ENCODE measurements at regions not wholly inside any gene's neighbourhood (a gene's known extent, or its start where the extent isn't known, plus 50 kb on each side); places are given as distances from the start of the nearest gene placed in this dataset.
"Not testable (repeated sequence)": the region's sequence is repeated elsewhere in the genome, so short reads cannot be mapped to it uniquely, and the experiment has no call there.

GRCh38 chr7:96915029-96915428 lies 90.3 kb upstream of the DLX6 start:
- Mint-ChIP-seq H3K4me1 (ENCODE audit: low read depth) (no peaks in the 10 kb centered on the region), H3K9me3 (no peaks in the 10 kb centered on the region)
- ATAC-seq (replicated peaks in 1 of 2) = no peak

DNA sequence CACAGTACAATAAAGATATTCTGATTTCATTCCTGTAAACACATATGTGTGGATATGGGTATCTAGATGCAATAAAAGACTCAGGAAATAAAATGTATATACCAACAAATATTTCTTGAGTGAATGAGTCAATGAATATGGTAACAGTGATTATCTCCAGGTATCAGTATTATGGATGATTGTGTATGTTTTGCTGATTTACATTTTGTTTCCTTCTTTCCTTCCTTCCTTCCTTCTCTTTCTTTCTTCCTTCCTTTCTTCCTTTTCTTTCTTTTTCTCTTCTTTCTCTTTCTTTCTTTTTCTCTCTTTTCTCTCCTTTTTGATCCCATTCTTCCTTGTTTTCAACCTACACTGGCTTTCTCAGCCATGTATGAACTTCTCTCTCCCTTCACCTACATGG lies 85.3 kb upstream of the DLX6 start:
- Mint-ChIP-seq H3K36me3 (ENCODE audit: insufficient read depth in 2 of 2) (no peaks in the 10 kb centered on the region), H3K4me1 (ENCODE audit: low read depth) (no peaks in the 10 kb centered on the region), H3K4me3 (no peak overlapping the region), H3K27me3 (ENCODE audit: low read depth) (peaks cover 30% of the 10 kb centered on the region), H3K27ac (no peak overlapping the region), H3K9me3 (no peaks in the 10 kb centered on the region)
- ATAC-seq (replicated peaks in 1 of 2) = no peak
- DNase-seq = no peak

More at GRCh38 chr7:96915029-96915428, 90.3 kb upstream of the DLX6 start:
- DNase-seq = no peak
- Mint-ChIP-seq H3K27ac (no peak overlapping the region), H3K27me3 (ENCODE audit: low read depth) (peaks cover 28% of the 10 kb centered on the region), H3K4me3 (no peak overlapping the region), H3K36me3 (ENCODE audit: insufficient read depth in 2 of 2) (no peaks in the 10 kb centered on the region)

DNA sequence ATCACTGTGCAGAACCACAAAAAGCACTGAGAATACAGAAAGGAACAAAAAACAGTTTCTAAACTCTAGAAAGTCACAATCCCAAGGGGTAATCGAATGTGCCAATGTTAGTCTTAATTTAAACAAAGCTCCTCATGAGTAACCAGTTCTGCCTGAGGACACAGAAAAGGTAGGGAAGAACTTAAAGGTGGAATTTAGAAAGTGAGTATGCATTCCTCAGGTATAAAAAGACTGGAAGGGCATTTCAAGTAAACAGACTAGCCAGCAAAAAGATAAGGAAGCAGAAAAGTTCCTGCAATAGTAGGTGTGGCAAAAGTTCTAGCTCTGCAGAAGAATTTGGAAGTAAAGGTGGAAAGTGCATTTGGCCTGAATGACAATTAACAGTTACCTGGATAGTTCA lies 84.6 kb upstream of the DLX6 start:
- Mint-ChIP-seq H3K27me3 (ENCODE audit: low read depth) (peaks cover 30% of the 10 kb centered on the region), H3K4me1 (ENCODE audit: low read depth) (no peaks in the 10 kb centered on the region), H3K36me3 (ENCODE audit: insufficient read depth in 2 of 2) (no peaks in the 10 kb centered on the region), H3K27ac (no peak overlapping the region), H3K9me3 (no peaks in the 10 kb centered on the region), H3K4me3 (no peak overlapping the region)
- DNase-seq (no peak), ATAC-seq (replicated peaks in 1 of 2) (no peak)

GRCh38 chr7:96921231-96921630 lies 84.1 kb upstream of the DLX6 start:
- Mint-ChIP-seq H3K4me1 (ENCODE audit: low read depth) (no peaks in the 10 kb centered on the region), H3K9me3 (no peaks in the 10 kb centered on the region), H3K4me3 (no peak overlapping the region), H3K27ac (no peak overlapping the region), H3K36me3 (ENCODE audit: insufficient read depth in 2 of 2) (no peaks in the 10 kb centered on the region), H3K27me3 (ENCODE audit: low read depth) (peaks cover 30% of the 10 kb centered on the region)
- ATAC-seq (replicated peaks in 1 of 2) = no peak
- no peak for DNase-seq

- Mint-ChIP-seq H3K27ac (no peak overlapping the region), H3K36me3 (ENCODE audit: insufficient read depth in 2 of 2) (no peaks in the 10 kb centered on the region), H3K4me1 (ENCODE audit: low read depth) (no peaks in the 10 kb centered on the region), H3K9me3 (no peaks in the 10 kb centered on the region), H3K4me3 (no peak overlapping the region), H3K27me3 (ENCODE audit: low read depth) (peaks cover 30% of the 10 kb centered on the region)
- DNase-seq (no peak), ATAC-seq (replicated peaks in 1 of 2) (no peak)
Measured at GRCh38 chr7:96921771-96922170, 83.6 kb upstream of the DLX6 start.

- ATAC-seq (replicated peaks in 1 of 2); DNase-seq; H3K27ac Mint-ChIP-seq; H3K4me1 Mint-ChIP-seq (ENCODE audit: low read depth); H3K4me3 Mint-ChIP-seq; H3K9me3 Mint-ChIP-seq; H3K36me3 Mint-ChIP-seq (ENCODE audit: insufficient read depth in 2 of 2): not testable (repeated sequence)
- peaks cover 24% of the 10 kb centered on the region for H3K27me3 Mint-ChIP-seq (ENCODE audit: low read depth)
Measured at GRCh38 chr7:96923345-96923744, 82.0 kb upstream of the DLX6 start.

DNA sequence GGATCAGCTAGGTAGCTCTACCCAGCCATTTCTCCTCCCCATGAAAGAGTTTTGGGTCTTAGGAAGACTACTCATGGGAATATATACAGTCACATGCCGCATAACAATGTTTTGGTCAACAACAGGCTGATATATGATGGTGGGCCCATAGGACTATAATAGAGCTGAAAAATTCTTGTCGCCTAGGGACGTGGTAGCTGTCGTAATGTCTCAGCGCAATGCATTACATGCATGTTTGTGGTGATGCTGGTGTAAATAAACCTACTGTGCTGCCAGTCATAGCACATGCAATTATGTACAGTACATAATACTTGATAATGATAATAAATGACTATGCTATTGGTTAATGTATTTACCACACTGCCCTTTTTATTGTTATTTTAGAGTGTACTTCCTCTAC lies 78.2 kb upstream of the DLX6 start:
- Mint-ChIP-seq H3K27me3 (ENCODE audit: low read depth) (peaks cover 39% of the 10 kb centered on the region), H3K36me3 (ENCODE audit: insufficient read depth in 2 of 2) (no peaks in the 10 kb centered on the region), H3K4me3 (no peak overlapping the region), H3K9me3 (no peaks in the 10 kb centered on the region), H3K27ac (no peak overlapping the region), H3K4me1 (ENCODE audit: low read depth) (no peaks in the 10 kb centered on the region)
- ATAC-seq (replicated peaks in 1 of 2) = no peak
- no peak for DNase-seq

DNA sequence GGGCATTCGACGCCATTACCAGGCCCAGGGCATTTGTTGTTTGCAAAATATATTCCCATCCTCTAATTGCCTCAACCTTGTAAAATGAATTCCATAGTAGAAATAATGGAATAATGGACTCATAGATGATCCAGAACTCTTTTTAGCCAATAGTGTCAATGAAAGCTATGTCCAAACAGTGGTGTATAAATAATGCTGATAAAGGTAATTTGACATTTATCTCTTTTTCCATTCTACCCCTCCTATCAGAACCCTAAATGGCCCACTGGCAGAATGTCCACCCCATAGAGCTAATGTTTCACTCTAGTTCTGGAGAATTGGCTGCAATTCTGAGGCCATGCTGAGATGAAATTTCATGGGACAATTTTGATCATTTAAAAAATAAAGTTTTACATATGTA lies 76.4 kb upstream of the DLX6 start:
- no peak for DNase-seq
- H3K4me1 Mint-ChIP-seq (ENCODE audit: low read depth) = no peaks in the 10 kb centered on the region
- no peak for ATAC-seq (replicated peaks in 1 of 2)
- no peak overlapping the region for H3K27ac Mint-ChIP-seq
- H3K4me3 Mint-ChIP-seq = no peak overlapping the region
- no peaks in the 10 kb centered on the region for H3K9me3 Mint-ChIP-seq
- peaks cover 28% of the 10 kb centered on the region for H3K27me3 Mint-ChIP-seq (ENCODE audit: low read depth)
- H3K36me3 Mint-ChIP-seq (ENCODE audit: insufficient read depth in 2 of 2) = no peaks in the 10 kb centered on the region

DNA sequence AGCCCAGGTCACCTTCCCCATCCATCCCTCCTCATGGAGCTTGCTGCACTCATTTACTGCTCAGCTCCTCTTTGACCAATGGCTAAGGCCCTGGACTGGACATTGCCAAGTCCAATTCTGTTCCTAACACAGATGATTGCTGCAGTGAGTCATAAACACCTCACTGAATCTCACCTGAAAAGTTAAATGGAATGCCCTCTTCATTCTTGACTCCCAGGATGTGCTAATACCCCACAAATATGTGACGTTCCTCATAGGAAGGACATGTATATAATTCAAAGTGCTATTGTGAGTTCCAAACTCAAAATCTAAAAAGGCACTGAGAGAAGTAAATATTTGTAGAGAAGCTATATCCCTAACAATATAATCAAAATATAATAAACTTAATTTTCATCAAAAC lies 73.5 kb upstream of the DLX6 start:
- Mint-ChIP-seq H3K4me3 (no peak overlapping the region), H3K27me3 (ENCODE audit: low read depth) (peaks cover 22% of the 10 kb centered on the region), H3K4me1 (ENCODE audit: low read depth) (no peaks in the 10 kb centered on the region), H3K9me3 (no peaks in the 10 kb centered on the region), H3K36me3 (ENCODE audit: insufficient read depth in 2 of 2) (no peaks in the 10 kb centered on the region), H3K27ac (no peak overlapping the region)
- DNase-seq (no peak), ATAC-seq (replicated peaks in 1 of 2) (no peak)

DNA sequence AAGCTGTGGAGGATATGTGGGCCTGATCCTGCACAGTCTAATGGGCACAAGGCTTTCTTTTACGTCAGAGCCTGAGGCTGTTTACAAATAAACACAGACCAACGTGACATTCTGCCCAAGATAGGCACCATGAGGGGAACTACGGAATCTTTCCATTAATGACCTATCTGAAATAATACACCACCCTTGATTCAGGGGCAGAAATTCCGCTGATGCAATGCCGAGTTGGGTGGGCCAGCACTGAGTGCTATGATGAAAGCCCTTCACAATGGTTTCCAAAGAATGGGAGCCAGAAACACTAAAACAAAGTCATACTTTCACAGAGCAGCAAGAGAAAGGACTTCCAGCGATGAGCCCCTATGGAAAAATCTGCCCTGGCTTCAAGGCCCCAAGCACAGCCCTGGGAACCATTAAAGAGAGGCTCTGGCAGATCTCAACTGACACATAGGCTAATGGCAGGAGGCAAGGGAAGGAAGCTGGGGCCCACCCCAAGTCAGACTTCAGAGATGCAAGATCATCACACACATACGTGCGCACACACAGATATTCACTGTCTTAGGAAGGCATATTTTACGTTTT lies 72.2 kb upstream of the DLX6 start:
- Mint-ChIP-seq H3K36me3 (ENCODE audit: insufficient read depth in 2 of 2) (no peaks in the 10 kb centered on the region), H3K4me3 (no peak overlapping the region), H3K27ac (no peak overlapping the region), H3K4me1 (ENCODE audit: low read depth) (no peaks in the 10 kb centered on the region), H3K9me3 (no peaks in the 10 kb centered on the region), H3K27me3 (ENCODE audit: low read depth) (peaks cover 22% of the 10 kb centered on the region)
- ATAC-seq (replicated peaks in 1 of 2) (no peak), DNase-seq (no peak)

DNA sequence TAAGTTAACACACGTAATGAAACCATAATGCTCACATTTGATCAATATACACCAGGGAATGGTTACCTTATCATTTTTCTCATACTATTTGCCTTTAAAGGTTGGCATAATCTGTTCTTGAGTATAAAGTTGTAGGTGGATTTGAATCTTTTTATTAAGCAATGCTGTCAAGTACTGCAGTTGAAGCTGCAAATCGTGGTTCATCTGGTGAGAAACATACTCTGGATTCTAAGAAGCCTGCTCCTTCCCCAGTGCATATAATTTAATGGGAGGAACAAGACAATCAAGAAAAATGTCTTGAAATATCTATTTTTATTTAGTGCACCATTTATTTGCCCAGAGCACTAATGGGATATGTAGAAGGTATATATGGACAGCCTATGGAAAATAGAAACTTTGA lies 68.7 kb upstream of the DLX6 start:
- no peak for DNase-seq
- peaks cover 7% of the 10 kb centered on the region for H3K27me3 Mint-ChIP-seq (ENCODE audit: low read depth)
- no peak for ATAC-seq (replicated peaks in 1 of 2)
- no peaks in the 10 kb centered on the region for H3K9me3 Mint-ChIP-seq
- no peaks in the 10 kb centered on the region for H3K36me3 Mint-ChIP-seq (ENCODE audit: insufficient read depth in 2 of 2)
- no peak overlapping the region for H3K27ac Mint-ChIP-seq
- no peaks in the 10 kb centered on the region for H3K4me1 Mint-ChIP-seq (ENCODE audit: low read depth)
- H3K4me3 Mint-ChIP-seq = no peak overlapping the region

DNA sequence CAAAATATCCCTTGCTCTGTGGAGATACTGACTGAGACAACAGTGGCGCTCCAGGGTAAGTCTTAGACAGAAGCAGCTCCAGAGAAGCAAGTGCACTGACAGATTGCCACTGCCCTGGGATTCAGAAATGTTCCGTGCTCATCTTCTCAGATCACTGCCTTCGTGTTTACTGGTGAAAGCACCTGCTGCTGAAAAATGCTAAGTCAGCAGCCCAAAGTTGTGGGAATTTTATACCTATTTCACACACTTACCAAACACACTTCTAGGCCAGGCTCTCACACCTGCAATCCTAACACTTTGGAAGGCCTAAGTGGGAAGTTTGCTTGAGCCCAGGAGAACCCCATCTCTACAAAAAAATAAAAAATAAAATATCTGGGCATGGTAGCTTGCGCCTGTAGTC lies 63.2 kb upstream of the DLX6 start:
- ATAC-seq (replicated peaks in 1 of 2) = no peak
- Mint-ChIP-seq H3K27ac (no peak overlapping the region), H3K36me3 (ENCODE audit: insufficient read depth in 2 of 2) (no peaks in the 10 kb centered on the region), H3K27me3 (ENCODE audit: low read depth) (peaks cover 10% of the 10 kb centered on the region), H3K4me3 (no peak overlapping the region), H3K4me1 (ENCODE audit: low read depth) (no peaks in the 10 kb centered on the region), H3K9me3 (no peaks in the 10 kb centered on the region)
- DNase-seq = no peak

DNA sequence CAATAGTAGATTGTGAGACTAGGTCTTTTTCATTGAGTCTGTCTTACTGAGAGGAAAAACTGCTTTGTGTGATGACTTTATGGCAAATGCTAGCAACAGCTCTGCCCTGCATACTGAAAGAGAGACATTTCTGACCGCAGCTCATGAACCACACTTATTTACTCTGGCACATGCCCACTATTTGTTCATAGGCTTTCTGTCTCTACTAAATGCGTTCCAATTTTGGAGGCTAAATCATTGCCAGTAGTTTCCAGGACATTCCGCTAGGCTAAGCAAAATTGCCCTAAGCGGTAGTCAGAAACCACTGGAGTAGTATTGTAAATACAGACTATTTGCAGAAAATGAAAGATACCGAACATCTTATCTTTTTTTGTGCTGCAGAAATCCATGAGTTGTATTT lies 55.6 kb upstream of the DLX6 start:
- H3K4me3 Mint-ChIP-seq = no peak overlapping the region
- no peak overlapping the region for H3K27ac Mint-ChIP-seq
- H3K9me3 Mint-ChIP-seq = no peaks in the 10 kb centered on the region
- no peak for ATAC-seq (replicated peaks in 1 of 2)
- no peak for DNase-seq
- H3K36me3 Mint-ChIP-seq (ENCODE audit: insufficient read depth in 2 of 2) = no peaks in the 10 kb centered on the region
- H3K27me3 Mint-ChIP-seq (ENCODE audit: low read depth) = peaks cover 23% of the 10 kb centered on the region
- H3K4me1 Mint-ChIP-seq (ENCODE audit: low read depth) = no peaks in the 10 kb centered on the region

DNA sequence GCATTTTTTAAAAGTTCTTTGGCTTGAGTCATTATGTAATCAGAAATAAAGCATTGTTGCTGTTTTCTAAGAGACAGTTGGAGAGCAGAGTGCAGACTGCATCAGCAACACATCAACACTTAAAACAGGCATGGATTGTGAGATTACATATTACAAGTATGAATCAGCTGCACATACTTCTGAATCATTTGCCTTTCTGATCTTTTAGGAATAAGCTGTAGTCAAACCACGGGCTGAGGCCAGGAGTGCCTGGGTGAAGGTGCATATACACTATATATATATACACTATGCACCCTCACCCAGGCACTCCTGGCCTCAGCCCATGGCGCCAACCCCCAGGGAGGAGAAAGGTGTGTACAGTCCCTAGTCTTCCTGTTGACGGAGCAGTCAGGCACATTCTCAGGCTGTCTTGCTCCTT lies 52.4 kb upstream of the DLX6 start:
- H3K27ac Mint-ChIP-seq = no peak overlapping the region
- DNase-seq (no peak), ATAC-seq (replicated peaks in 1 of 2) (peak in 1 of 2 donors; percentile 35)
- H3K4me3 Mint-ChIP-seq = no peak overlapping the region
- H3K4me1 Mint-ChIP-seq (ENCODE audit: low read depth) = no peaks in the 10 kb centered on the region
- peaks cover 0 to 3% of the 10 kb centered on the region in 2 donors for H3K9me3 Mint-ChIP-seq
- peaks cover 19% of the 10 kb centered on the region for H3K27me3 Mint-ChIP-seq (ENCODE audit: low read depth)
- H3K36me3 Mint-ChIP-seq (ENCODE audit: insufficient read depth in 2 of 2) = no peaks in the 10 kb centered on the region

Measured in activated T-cell treated with anti-CD3 and anti-CD28 coated beads, Interleukin-2, amount 50 U/mL, for 72 hours (primary cell).